ENCODE measurements at regions not wholly inside any gene's neighbourhood (a gene's known extent, or its start where the extent isn't known, plus 50 kb on each side); places are given as distances from the start of the nearest gene placed in this dataset.

- no peak for DNase-seq (ENCODE audit: low read depth in 1 of 2, low spot score in 1 of 2)
- no peaks in the 10 kb centered on the region for H3K27me3 ChIP-seq
- no peak overlapping the region for H3K27ac ChIP-seq
- H3K36me3 ChIP-seq: no peaks in the 10 kb centered on the region
- no peak for TF ChIP-seq CTCF (IDR thresholded peaks at IDR 0.05; ENCODE audit: low read depth, low read length)
- no peaks in the 10 kb centered on the region for H3K9me3 ChIP-seq (ENCODE audit: low read depth)
- no peak overlapping the region for H3K4me3 ChIP-seq
- H3K4me1 ChIP-seq (ENCODE audit: low read depth): no peaks in the 10 kb centered on the region
These were observed 191.3 kb upstream of the LRRC7 start for GRCh38 chr1:69376408-69376807.

GRCh38 chr1:69377507-69377906 lies 190.2 kb upstream of the LRRC7 start:
- no peaks in the 10 kb centered on the region for H3K9me3 ChIP-seq (ENCODE audit: low read depth)
- H3K27me3 ChIP-seq: no peaks in the 10 kb centered on the region
- no peaks in the 10 kb centered on the region for H3K36me3 ChIP-seq
- no peak for TF ChIP-seq CTCF (IDR thresholded peaks at IDR 0.05; ENCODE audit: low read depth, low read length)
- no peak for DNase-seq (ENCODE audit: low read depth in 1 of 2, low spot score in 1 of 2)
- H3K27ac ChIP-seq: no peak overlapping the region
- no peak overlapping the region for H3K4me3 ChIP-seq
- no peaks in the 10 kb centered on the region for H3K4me1 ChIP-seq (ENCODE audit: low read depth)

GRCh38 chr1:69388044-69388443 lies 179.7 kb upstream of the LRRC7 start:
- no peak for TF ChIP-seq CTCF (IDR thresholded peaks at IDR 0.05; ENCODE audit: low read depth, low read length)
- DNase-seq (ENCODE audit: low read depth in 1 of 2, low spot score in 1 of 2): no peak
- Histone ChIP-seq H3K27ac (no peak overlapping the region), H3K27me3 (no peaks in the 10 kb centered on the region), H3K4me1 (ENCODE audit: low read depth) (no peaks in the 10 kb centered on the region), H3K4me3 (no peak overlapping the region), H3K9me3 (ENCODE audit: low read depth) (no peaks in the 10 kb centered on the region), H3K36me3 (no peaks in the 10 kb centered on the region)

- H3K4me3 ChIP-seq: no peak overlapping the region
- TF ChIP-seq CTCF (IDR thresholded peaks at IDR 0.05; ENCODE audit: low read depth, low read length): no peak
- no peak for DNase-seq (ENCODE audit: low read depth in 1 of 2, low spot score in 1 of 2)
- H3K9me3 ChIP-seq (ENCODE audit: low read depth): no peaks in the 10 kb centered on the region
- H3K27me3 ChIP-seq: no peaks in the 10 kb centered on the region
- no peak overlapping the region for H3K27ac ChIP-seq
- H3K4me1 ChIP-seq (ENCODE audit: low read depth): no peaks in the 10 kb centered on the region
- H3K36me3 ChIP-seq: no peaks in the 10 kb centered on the region
These were observed 167.6 kb upstream of the LRRC7 start for GRCh38 chr1:69400128-69400527.

DNA sequence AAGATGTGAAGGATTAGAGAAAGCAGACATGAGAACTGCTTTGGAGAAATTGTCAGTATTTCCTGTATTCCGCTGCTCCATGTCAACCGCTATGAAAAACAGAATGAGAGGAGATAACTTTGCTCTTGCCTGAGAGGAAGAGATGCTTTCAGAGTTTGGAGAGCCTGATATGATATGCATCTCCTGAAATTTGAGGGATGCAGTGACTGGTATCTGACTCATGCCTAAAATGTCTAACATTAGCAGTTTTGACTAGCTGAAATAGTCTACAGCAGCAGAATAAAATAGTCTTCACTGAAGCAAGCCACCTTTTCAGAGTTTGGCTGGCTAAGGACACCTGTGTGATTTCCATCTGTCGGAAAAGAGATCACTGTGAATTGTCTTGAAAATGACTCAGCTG lies 165.8 kb upstream of the LRRC7 start:
- no peak for TF ChIP-seq CTCF (IDR thresholded peaks at IDR 0.05; ENCODE audit: low read depth, low read length)
- Histone ChIP-seq H3K27me3 (no peaks in the 10 kb centered on the region), H3K4me3 (no peak overlapping the region), H3K4me1 (ENCODE audit: low read depth) (no peaks in the 10 kb centered on the region), H3K36me3 (no peaks in the 10 kb centered on the region), H3K9me3 (ENCODE audit: low read depth) (no peaks in the 10 kb centered on the region), H3K27ac (no peak overlapping the region)
- DNase-seq (ENCODE audit: low read depth in 1 of 2, low spot score in 1 of 2): no peak

- Histone ChIP-seq H3K4me3 (no peak overlapping the region), H3K4me1 (ENCODE audit: low read depth) (no peaks in the 10 kb centered on the region), H3K27ac (no peak overlapping the region), H3K36me3 (no peaks in the 10 kb centered on the region), H3K27me3 (no peaks in the 10 kb centered on the region), H3K9me3 (ENCODE audit: low read depth) (no peaks in the 10 kb centered on the region)
- DNase-seq (ENCODE audit: low read depth in 1 of 2, low spot score in 1 of 2): no peak
- no peak for TF ChIP-seq CTCF (IDR thresholded peaks at IDR 0.05; ENCODE audit: low read depth, low read length)
These were observed 163.9 kb upstream of the LRRC7 start for GRCh38 chr1:69403756-69404320.

All from cardiac muscle cell (in vitro differentiated cells and primary cell).